CD4-positive, alpha-beta T cell treated with Interferon gamma for 1 hour (primary cell): ENCODE measurements at regions not wholly inside any gene's neighbourhood (a gene's known extent, or its start where the extent isn't known, plus 50 kb on each side); places are given as distances from the start of the nearest gene placed in this dataset.

Source experiments
- DNase-seq: peaks from one replicate; pipeline ENCODE4 v3.0.0-alpha.2; 2020

- no peak for DNase-seq
Measured at GRCh38 chr12:90183201-90183600, 474.6 kb upstream of the ATP2B1 start.

DNA sequence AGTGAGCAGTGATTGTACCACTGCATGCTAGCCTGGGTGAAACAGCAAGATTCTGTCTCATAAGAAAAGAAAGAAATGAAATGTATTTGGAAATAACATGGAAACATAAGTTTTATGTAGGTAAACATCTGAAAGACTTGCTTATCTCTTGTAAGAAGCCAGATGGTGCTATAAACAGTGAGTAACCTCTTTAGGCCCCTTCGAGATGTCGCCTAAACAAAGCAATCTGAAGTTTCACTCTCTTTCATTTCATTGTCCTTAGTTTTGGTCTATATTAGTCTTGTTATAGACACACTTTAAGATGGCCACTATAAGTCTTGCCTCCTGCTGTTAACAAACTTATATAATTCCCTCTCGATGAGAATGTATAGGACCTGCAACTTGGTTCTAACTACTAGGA lies 472.6 kb upstream of the ATP2B1 start:
- no peak for DNase-seq

DNA sequence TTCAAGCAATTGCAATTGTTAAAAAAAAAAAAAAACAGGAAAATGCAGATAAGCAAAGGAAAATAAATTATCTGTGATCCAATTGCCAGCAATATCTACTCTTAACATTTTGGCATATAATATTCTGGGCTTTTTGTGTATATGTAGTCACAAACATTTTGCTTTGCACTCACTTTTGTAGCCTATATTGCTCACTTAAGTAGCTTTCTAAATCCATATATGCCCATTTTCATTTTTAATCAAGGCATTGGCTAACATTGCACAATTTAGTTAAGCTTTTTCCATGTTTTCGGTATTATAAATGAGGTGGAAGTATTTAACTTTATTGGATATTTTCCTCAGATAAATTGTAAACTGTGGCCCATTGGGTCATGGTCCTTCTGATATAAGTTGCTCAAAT lies 466.3 kb upstream of the ATP2B1 start:
- no peak for DNase-seq

GRCh38 chr12:90174198-90174510 lies 465.5 kb upstream of the ATP2B1 start:
- DNase-seq, result no peak

DNA sequence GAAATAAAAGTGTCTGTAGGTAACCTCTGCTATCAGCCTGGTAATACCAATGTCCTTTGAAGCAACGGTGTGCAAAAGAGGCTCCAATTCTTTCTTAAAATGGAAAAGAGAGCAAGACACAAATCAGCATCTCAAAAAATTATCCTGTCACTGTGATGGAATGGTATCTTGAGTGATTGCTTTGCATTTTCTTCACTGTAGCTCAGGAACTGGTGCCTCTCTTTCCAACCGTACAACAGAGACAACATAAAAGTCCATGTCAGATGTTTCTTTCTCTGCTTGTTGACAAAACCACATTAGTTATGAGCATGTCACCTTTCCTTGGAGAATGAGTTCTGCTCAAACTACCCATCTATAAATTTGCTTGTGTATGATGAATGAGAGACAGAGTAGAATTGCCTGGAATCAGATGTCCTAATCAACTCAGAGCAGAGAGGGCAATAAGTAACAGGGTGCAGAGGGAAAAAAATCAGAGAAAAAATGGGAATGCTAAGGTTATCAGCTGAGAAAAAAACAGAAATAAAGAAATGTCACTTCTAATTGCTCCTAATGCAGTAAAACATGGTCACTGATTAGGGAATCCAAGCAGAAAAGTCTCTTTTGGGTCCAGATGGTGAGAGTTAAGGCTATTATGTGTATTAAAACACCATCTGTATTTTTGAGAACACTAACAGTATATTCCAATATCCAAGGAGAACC lies 465.0 kb upstream of the ATP2B1 start:
- no peak for DNase-seq

- DNase-seq, result no peak
Measured at GRCh38 chr12:90172524-90172923, 463.9 kb upstream of the ATP2B1 start.

GRCh38 chr12:90170740-90171139 lies 462.1 kb upstream of the ATP2B1 start:
- no peak for DNase-seq

- DNase-seq, result no peak
Measured at GRCh38 chr12:90167518-90168208, 459.0 kb upstream of the ATP2B1 start.

- DNase-seq, result no peak
Measured at GRCh38 chr12:90166671-90167070, 458.0 kb upstream of the ATP2B1 start.

DNA sequence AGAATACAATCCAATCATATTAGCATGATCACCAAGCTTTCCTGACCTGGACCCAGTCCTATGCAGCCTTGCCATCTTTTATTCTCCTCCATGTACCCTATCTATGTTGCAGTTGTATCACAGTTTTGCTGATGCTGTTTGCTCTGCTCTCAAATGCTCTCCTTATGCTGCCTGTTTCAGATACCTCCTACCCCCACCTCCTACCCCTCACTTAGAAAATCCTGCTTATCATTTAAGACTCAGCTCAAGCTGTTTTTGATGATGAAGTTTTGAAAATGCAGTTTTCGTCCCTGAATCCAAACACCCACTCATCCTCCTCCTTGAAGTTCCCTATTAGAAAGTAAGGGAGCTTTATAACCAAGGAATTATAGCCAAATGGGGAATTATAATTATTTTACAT lies 457.4 kb upstream of the ATP2B1 start:
- DNase-seq, result no peak

GRCh38 chr12:90163975-90164374 lies 455.3 kb upstream of the ATP2B1 start:
- no peak for DNase-seq

GRCh38 chr12:90153827-90154226 lies 445.2 kb upstream of the ATP2B1 start:
- no peak for DNase-seq

- no peak for DNase-seq
Measured at GRCh38 chr12:90152897-90153624, 444.4 kb upstream of the ATP2B1 start.

DNA sequence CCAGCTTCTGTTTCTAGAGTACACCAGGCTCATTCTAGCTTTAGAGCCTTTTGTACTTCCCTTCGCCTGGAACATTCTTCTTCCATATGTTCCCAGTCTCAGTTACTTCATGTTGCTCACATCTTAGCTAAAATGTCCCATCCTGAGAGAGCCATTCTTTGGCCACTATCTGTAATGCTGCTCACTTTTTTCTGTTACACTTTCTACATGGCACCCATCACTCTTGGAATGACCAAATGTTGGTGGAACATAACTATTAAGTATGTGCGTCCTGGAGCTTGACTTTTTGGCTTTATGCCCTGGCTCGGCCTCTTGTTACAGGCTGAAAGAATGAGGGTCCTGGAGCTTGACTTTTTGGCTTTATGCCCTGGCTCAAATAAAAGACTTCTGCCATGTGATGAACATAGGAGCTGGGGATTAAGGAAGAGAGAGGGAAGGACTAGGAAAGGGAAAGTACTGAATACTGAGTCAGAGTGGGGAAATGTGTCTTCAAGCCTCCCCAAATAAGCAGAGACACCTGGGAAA lies 442.9 kb upstream of the ATP2B1 start:
- DNase-seq, result no peak

DNA sequence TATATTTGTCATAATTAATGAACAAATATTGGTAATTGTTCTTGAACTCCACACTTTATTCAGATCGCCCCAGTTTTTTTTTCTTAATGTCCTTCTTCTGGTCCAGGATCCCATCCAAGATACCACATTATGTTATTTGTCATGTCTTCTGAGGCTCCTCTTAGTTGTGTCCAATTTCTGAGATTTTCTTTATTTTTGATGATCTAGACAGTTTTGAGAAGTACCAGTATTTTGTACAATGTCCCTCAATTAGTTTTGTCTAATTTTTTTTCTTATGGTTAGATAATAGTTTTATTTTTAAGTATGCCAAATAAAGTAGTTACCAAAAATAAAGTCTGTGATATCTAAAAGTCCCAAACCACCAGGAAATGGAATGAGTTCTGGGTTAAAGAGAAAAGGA lies 440.8 kb upstream of the ATP2B1 start:
- DNase-seq, result no peak

DNA sequence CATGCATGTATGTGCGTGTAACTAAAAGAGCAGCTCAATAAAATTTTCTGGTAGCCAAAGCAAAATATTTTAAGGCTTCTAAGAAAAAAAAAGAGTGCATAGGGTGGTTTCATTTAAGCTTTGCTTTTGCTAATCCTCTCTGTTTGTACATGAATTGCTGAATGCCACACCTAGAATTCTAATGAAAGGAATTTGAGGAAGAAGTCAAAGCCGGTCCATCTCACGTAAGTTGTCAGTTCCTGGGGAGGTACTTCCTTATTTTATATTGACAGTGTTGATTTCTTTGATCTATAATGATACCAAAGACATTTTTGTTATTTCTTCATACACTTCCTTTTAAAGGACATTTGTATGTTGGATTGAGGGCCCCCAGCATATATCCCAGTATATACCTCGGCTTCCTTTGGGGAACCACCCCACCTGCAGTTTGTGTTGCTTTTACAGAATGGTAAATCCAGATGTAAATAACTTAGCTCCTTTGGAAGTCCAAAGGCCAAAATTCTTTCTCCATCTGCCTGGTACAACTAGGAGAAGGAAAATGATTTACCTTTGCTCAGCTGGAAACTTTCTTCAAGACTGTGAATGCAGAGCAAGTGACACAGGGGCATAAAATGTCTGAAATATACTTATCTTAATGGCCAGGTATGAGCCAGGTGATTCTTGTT lies 420.9 kb upstream of the ATP2B1 start:
- no peak for DNase-seq

GRCh38 chr12:90128526-90128925 lies 419.9 kb upstream of the ATP2B1 start:
- no peak for DNase-seq

DNA sequence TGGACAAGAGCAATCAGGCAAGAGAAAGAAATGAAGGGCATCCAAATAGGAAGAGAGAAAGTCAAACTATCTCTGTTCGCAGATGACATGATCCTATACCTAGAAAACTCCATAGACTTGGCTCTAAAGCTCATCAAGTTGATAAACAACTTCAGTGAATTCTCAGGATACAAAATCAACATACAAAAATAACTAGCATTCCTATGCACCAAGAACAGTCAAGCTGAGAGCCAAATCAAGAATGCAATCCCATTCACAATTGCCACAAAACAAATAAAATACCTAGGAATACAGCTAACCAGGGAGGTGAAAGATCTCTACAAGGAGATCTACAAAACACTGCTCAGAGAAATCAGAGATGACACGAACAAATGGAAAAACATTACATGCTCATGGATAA lies 417.5 kb upstream of the ATP2B1 start:
- no peak for DNase-seq

GRCh38 chr12:90124914-90125313 lies 416.3 kb upstream of the ATP2B1 start:
- DNase-seq, result no peak

- DNase-seq, result no peak
Measured at GRCh38 chr12:90124289-90124688, 415.7 kb upstream of the ATP2B1 start.

DNA sequence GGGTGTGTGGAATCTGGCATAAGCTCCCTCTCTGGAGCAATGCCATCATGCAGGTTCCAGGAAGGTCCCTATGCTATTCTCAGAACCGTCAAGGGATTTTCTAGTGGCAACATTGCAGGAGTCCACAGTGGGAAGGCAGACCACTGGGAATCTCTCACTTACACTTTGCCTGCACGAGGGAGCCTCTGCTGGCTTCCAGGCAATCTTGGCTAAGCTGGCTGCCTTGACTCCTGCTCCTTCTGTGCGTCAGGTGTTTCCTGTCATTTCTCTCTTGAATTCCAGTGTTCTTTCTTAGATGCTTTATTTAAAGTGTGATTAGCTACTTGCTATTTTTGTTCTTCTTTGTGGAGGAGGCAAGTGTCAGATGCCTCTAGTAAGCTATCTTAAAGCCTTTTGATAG lies 414.0 kb upstream of the ATP2B1 start:
- DNase-seq, result no peak

DNA sequence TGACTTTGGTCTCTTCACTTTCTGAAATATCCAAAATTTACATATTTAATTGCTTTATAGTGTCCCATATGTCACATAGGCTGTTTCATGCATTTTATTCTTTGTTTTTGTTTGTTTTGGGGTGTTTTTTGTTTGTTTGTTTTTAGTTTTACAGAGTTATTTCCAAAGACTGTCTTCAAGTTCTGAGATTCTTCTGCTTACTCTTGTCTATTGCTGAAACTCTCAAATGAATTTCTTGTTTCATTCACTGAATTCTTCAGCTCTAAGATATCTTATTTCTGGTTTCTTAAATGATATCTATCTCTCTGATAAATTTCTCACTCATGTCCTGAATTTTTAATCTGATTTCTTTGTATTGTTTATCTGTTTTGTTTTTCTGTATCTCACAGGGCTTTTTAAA lies 412.0 kb upstream of the ATP2B1 start:
- DNase-seq, result no peak

DNA sequence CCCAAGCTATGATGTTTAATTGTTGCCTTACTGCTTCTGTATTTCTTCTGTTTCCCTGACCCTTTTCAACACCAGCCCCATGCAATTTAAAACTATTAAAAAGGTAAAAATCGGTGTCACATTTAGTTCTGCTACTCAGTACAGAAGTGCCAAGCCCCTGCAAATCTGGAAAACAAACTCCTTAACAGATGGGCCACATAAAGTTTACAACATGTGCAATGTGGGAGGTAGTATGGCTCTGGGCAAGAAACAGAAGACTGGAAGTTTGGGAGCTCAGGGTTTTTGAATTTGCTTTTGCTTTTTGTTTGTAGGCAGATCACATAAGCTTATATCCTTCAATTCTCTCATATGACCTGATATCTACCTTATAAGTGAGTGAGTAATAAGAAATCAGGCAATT lies 404.0 kb upstream of the ATP2B1 start:
- no peak for DNase-seq
